H1 (cell line): ENCODE measurements at regions not wholly inside any gene's neighbourhood (a gene's known extent, or its start where the extent isn't known, plus 50 kb on each side); places are given as distances from the start of the nearest gene placed in this dataset.
A peak's percentile ranks its signal among the peaks of the same experiment; 100 is the strongest.
"Not testable (repeated sequence)": the region's sequence is repeated elsewhere in the genome, so short reads cannot be mapped to it uniquely, and the experiment has no call there.

ENCODE experiments used
- CTCF ChIA-PET: fragments of 300-600 bp; sonication (Branson Sonifier 250); formaldehyde crosslinking; loops from one replicate; lab custom pipeline; 2021; ENCODE audit not compliant: partially characterized antibody; lab: Charles Lee
- POLR2A ChIA-PET: fragments of 300-600 bp; sonication (Branson Sonifier 250); formaldehyde crosslinking; loops from one replicate; lab custom pipeline; 2021; ENCODE audit warnings: inconsistent platforms; ENCODE audit not compliant: partially characterized antibody; lab: Charles Lee
- DNase-seq, 2 experiments: peaks; one replicate each; pipeline versions ENCODE4 v3.0.0 to v3.0.0-alpha.2; 2010 to 2022; ENCODE audit warnings: low spot score in 2 of 2, low read depth in 1 of 2, mixed read lengths in 1 of 2
- FAIRE-seq: peaks from 2 replicates; lab custom pipeline; 2011; peaks lifted over from hg19 to GRCh38; lab: Jason Lieb, UNC
- H2AFZ ChIP-seq: 2 replicates; pipeline ENCODE4 v1.8.1; 2012; ENCODE audit warnings: low read length, inconsistent platforms
- H2AK5ac ChIP-seq: 2 replicates; pipeline ENCODE4 v1.6.1; 2013; ENCODE audit warnings: low read depth, low read length
- H2BK120ac ChIP-seq: replicated peaks from 2 replicates; pipeline ENCODE3; 2013; ENCODE audit warnings: low read depth, low read length, inconsistent platforms
- H2BK12ac ChIP-seq: 2 replicates; pipeline ENCODE4 v1.6.1; 2013; ENCODE audit warnings: low read depth, low read length
- H2BK15ac ChIP-seq: 2 replicates; pipeline ENCODE4 v1.6.1; 2013; ENCODE audit warnings: low read length
- H2BK20ac ChIP-seq: 2 replicates; pipeline ENCODE4 v1.6.1; 2013; ENCODE audit warnings: low read length
- H2BK5ac ChIP-seq: 2 replicates; pipeline ENCODE4 v1.6.1; 2013; ENCODE audit warnings: low read depth, low read length
- H3K14ac ChIP-seq: 2 replicates; pipeline ENCODE4 v1.6.1; 2013; ENCODE audit warnings: inconsistent platforms; ENCODE audit not compliant: insufficient read length
- H3K18ac ChIP-seq: 2 replicates; pipeline ENCODE4 v1.6.1; 2013; ENCODE audit warnings: low read length; ENCODE audit errors: extremely low read depth
- H3K23ac ChIP-seq: 2 replicates; pipeline ENCODE4 v1.6.1; 2013; ENCODE audit warnings: inconsistent platforms; ENCODE audit not compliant: insufficient read length
- H3K23me2 ChIP-seq: 2 replicates; pipeline ENCODE4 v1.6.1; 2013; ENCODE audit warnings: low read depth, low read length
- H3K27ac ChIP-seq: 2 replicates; pipeline ENCODE4 v1.6.1; 2011; ENCODE audit warnings: low read depth, low read length, inconsistent platforms
- H3K27me3 ChIP-seq, 4 experiments: replicated peaks in 1 of 4; 1 replicate in 1 of 4; 2 replicates in 3 of 4; pipeline versions ENCODE4 v1.6.1 to v1.8.1; 2011 to 2013; ENCODE audit warnings: low read length in 3 of 4, mild to moderate bottlenecking in 3 of 4, inconsistent platforms in 2 of 4, mixed read lengths in 2 of 4, moderate library complexity in 1 of 4; ENCODE audit not compliant: control insufficient read depth in 3 of 4, insufficient read depth in 3 of 4; ENCODE audit errors: extremely low read depth in 1 of 4
- H3K36me3 ChIP-seq, 4 experiments: 2 replicates each; pipeline versions ENCODE4 v1.6.1 to v1.8.1; 2011 to 2013; ENCODE audit warnings: mild to moderate bottlenecking in 4 of 4, low read length in 3 of 4, moderate library complexity in 2 of 4, control low read depth in 1 of 4, inconsistent platforms in 1 of 4; ENCODE audit not compliant: insufficient read depth in 4 of 4, control insufficient read depth in 2 of 4
- H3K4ac ChIP-seq: replicated peaks from 2 replicates; pipeline ENCODE3; 2013; ENCODE audit warnings: low read length, low read depth, mixed read lengths, inconsistent platforms; ENCODE audit not compliant: insufficient read length
- H3K4me1 ChIP-seq, 4 experiments: replicated peaks in 1 of 4; 1 replicate in 1 of 4; 2 replicates in 3 of 4; pipeline versions ENCODE4 v1.6.1 to v1.8.1; 2011 to 2013; ENCODE audit warnings: low read length in 3 of 4, inconsistent platforms in 2 of 4, mixed read lengths in 1 of 4; ENCODE audit not compliant: insufficient read depth in 4 of 4, control insufficient read depth in 3 of 4
- H3K4me2 ChIP-seq, 2 experiments: 2 replicates each; pipeline versions ENCODE4 v1.6.1 to v1.8.1; 2011 to 2013; ENCODE audit warnings: low read depth in 2 of 2, low read length in 2 of 2, control low read depth in 1 of 2, inconsistent platforms in 1 of 2, mild to moderate bottlenecking in 1 of 2; ENCODE audit not compliant: insufficient read depth in 1 of 2
- H3K4me3 ChIP-seq, 4 experiments: fragments of 200-600, 300-600 bp in 1 of 4; sonication (generic), shearing (Covaris generic), sonication (Bioruptor Twin) in 1 of 4; 2 replicates each; pipeline versions ENCODE4 v1.5.1 to v1.8.1; 2011 to 2016; ENCODE audit warnings: low read length in 4 of 4, low read depth in 3 of 4, control low read depth in 2 of 4, inconsistent platforms in 2 of 4, mild to moderate bottlenecking in 2 of 4, mixed read lengths in 1 of 4, moderate library complexity in 1 of 4; ENCODE audit not compliant: insufficient read depth in 2 of 4; ENCODE audit errors: extremely low read depth in 1 of 4
- H3K56ac ChIP-seq: replicated peaks from 2 replicates; pipeline ENCODE3; 2013; ENCODE audit warnings: low read depth, mild to moderate bottlenecking, mixed read lengths, low read length, inconsistent platforms; ENCODE audit not compliant: insufficient read length
- H3K79me1 ChIP-seq: 2 replicates; pipeline ENCODE4 v1.6.1; 2013; ENCODE audit warnings: low read depth, low read length, control low read depth
- H3K79me2 ChIP-seq, 2 experiments: 2 replicates each; pipeline versions ENCODE4 v1.6.1 to v1.8.1; 2012 to 2013; ENCODE audit warnings: low read length in 2 of 2, mild to moderate bottlenecking in 2 of 2, inconsistent platforms in 1 of 2; ENCODE audit not compliant: insufficient read depth in 2 of 2, control insufficient read depth in 1 of 2
- H3K9ac ChIP-seq, 4 experiments: replicated peaks in 1 of 4; 1 replicate in 1 of 4; 2 replicates in 3 of 4; pipeline versions ENCODE4 v1.6.1 to v1.8.1; 2011 to 2013; ENCODE audit warnings: low read depth in 3 of 4, low read length in 3 of 4, control low read depth in 2 of 4, mild to moderate bottlenecking in 2 of 4, moderate library complexity in 2 of 4, inconsistent platforms in 1 of 4; ENCODE audit errors: extremely low read depth in 1 of 4
- H3K9me3 ChIP-seq, 2 experiments: 2 replicates each; pipeline versions ENCODE4 v1.6.1 to v1.8.1; 2012 to 2013; ENCODE audit warnings: mild to moderate bottlenecking in 2 of 2, moderate library complexity in 2 of 2, control low read depth in 1 of 2, inconsistent platforms in 1 of 2, low read depth in 1 of 2, low read length in 1 of 2, mixed read lengths in 1 of 2; ENCODE audit not compliant: insufficient read depth in 2 of 2
- H4K20me1 ChIP-seq, 2 experiments: replicated peaks in 1 of 2; 2 replicates each; pipeline versions ENCODE3 to v1.8.1; 2011 to 2013; ENCODE audit warnings: inconsistent platforms in 2 of 2, low read length in 2 of 2, mild to moderate bottlenecking in 1 of 2; ENCODE audit not compliant: insufficient read depth in 2 of 2, control insufficient read depth in 1 of 2
- H4K5ac ChIP-seq: 2 replicates; pipeline ENCODE4 v1.6.1; 2013; ENCODE audit warnings: low read length, low read depth, mixed read lengths, inconsistent platforms; ENCODE audit not compliant: insufficient read length
- H4K8ac ChIP-seq: 2 replicates; pipeline ENCODE4 v1.8.0; 2013; ENCODE audit warnings: mild to moderate bottlenecking, moderate library complexity, low read length, inconsistent platforms; ENCODE audit not compliant: insufficient read depth; ENCODE audit errors: extremely low read depth
- H4K91ac ChIP-seq: replicated peaks from 2 replicates; pipeline ENCODE3; 2013; ENCODE audit warnings: low read length, mixed read lengths, inconsistent platforms; ENCODE audit not compliant: insufficient read length
- WGBS, 2 experiments: shearing (Covaris generic) in 1 of 2; methylation state at CpG; one replicate each; pipeline versions ENCODE4 v1.1.6 to v1.1.7; 2013 to 2015; ENCODE audit warnings: low lambda C conversion rate in 2 of 2, mixed read lengths in 2 of 2, inconsistent platforms in 1 of 2, low coverage in 1 of 2, missing lambda C conversion rate in 1 of 2; ENCODE audit not compliant: insufficient replicate concordance in 2 of 2, insufficient coverage in 1 of 2, insufficient read length in 1 of 2; ENCODE audit errors: extremely low coverage in 1 of 2, missing lambda C conversion rate in 1 of 2; 5-methylcytosine and 5-hydroxymethylcytosine counted together

DNA sequence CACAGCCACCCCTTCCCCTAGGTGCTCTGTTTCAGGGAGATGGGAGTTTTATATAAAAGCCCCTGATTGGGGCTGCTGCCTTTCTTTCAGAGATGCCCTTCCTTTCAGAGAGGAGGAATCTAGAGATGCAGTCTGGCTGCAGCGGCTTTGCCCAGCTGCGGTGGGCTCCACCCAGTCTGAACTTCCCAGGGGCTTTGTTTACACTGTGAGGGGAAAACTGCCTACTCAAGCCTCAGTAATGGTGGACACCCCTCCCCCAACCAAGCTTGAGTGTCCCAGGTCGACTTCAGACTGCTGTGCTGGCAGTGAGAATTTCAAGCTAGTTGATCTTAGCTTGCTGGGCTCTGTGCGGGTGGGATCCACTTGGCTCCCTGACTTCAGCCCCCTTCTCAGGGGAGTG is 148.4 kb upstream of the CXCR4 start:
- H3K9me3 ChIP-seq, DNase-seq, H2BK120ac ChIP-seq, H4K5ac ChIP-seq, H3K4ac ChIP-seq, H3K36me3 ChIP-seq, H3K4me3 ChIP-seq, H3K4me2 ChIP-seq, H3K4me1 ChIP-seq, H4K20me1 ChIP-seq, FAIRE-seq, H2BK12ac ChIP-seq, H2AK5ac ChIP-seq, H3K23me2 ChIP-seq, H3K56ac ChIP-seq, H3K14ac ChIP-seq, H3K9ac ChIP-seq, POLR2A ChIA-PET, H3K79me2 ChIP-seq, H4K91ac ChIP-seq, H2BK5ac ChIP-seq, H4K8ac ChIP-seq, H3K18ac ChIP-seq, H2BK20ac ChIP-seq, H3K27me3 ChIP-seq, H3K23ac ChIP-seq, H3K79me1 ChIP-seq, H2BK15ac ChIP-seq, H3K27ac ChIP-seq: not testable (repeated sequence)
- CTCF ChIA-PET, result interaction anchor here (1.5 to 2.3 kb wide), 3 partner anchors 11 to 268 kb away, joined by 4 to 8 read pairs (median 7); no protein-coding TSS in a partner anchor
- H2AFZ ChIP-seq, result peak overlapping the region; percentile 85
- WGBS, 2 experiments, result 79% methylated on average over 4 of the region's 4 CpGs; no CpG with 5 or more reads in 1 of the 2 experiments
